PC-9 (cell line): ENCODE measurements at regions not wholly inside any gene's neighbourhood (a gene's known extent, or its start where the extent isn't known, plus 50 kb on each side); places are given as distances from the start of the nearest gene placed in this dataset.

ENCODE experiments used
- BruUV-seq: library from RNA; stranded (reverse); fragments of 400-500 nt; replicated peaks from 2 replicates; lab custom pipeline; 2021; lab: Mats Ljungman, UMichigan
- CTCF ChIA-PET: fragments of 300-600 bp; sonication (Branson Sonifier 250); formaldehyde crosslinking; loops from one replicate; lab custom pipeline; 2022; ENCODE audit warnings: antibody characterized with exemption; lab: Charles Lee
- POLR2A ChIA-PET: fragments of 300-600 bp; sonication (Branson Sonifier 250); formaldehyde crosslinking; loops from one replicate; lab custom pipeline; 2022; ENCODE audit warnings: antibody characterized with exemption; ENCODE audit not compliant: unreplicated experiment; lab: Charles Lee
- DNase-seq, 2 experiments: peaks; one replicate each; pipeline versions ENCODE4 v3.0.0 to v3.0.0-alpha.2; 2015 to 2022; ENCODE audit warnings: mixed read lengths in 1 of 2
- H2AFZ ChIP-seq: fragments of 200-600 bp; sonication (generic); 2 replicates; pipeline ENCODE4 v1.8.1; 2017; ENCODE audit warnings: antibody characterized with exemption
- H3F3A ChIP-seq: fragments of 200-600 bp; sonication (generic); 2 replicates; pipeline ENCODE4 v1.8.1; 2017; ENCODE audit warnings: antibody characterized with exemption, mild to moderate bottlenecking, low read depth; ENCODE audit not compliant: insufficient read depth
- H3K27ac ChIP-seq: fragments of 200-600 bp; sonication (generic); 2 replicates; pipeline ENCODE4 v1.6.1; 2016; ENCODE audit warnings: mixed run types
- H3K27me3 ChIP-seq: fragments of 200-600 bp; sonication (generic); 2 replicates; pipeline ENCODE4 v1.6.1; 2016; ENCODE audit warnings: low read depth, mixed run types; ENCODE audit not compliant: insufficient read depth
- H3K36me3 ChIP-seq: fragments of 200-600 bp; sonication (generic); 2 replicates; pipeline ENCODE4 v1.6.1; 2016; ENCODE audit warnings: low read depth, mixed run types
- H3K4me1 ChIP-seq: fragments of 200-600 bp; sonication (generic); replicated peaks from 2 replicates; pipeline ENCODE4 v1.6.1; 2016; ENCODE audit warnings: mixed run types; ENCODE audit not compliant: insufficient read depth
- H3K4me2 ChIP-seq: fragments of 200-600 bp; sonication (generic); 2 replicates; pipeline ENCODE4 v1.6.1; 2017; ENCODE audit warnings: mixed run types
- H3K4me3 ChIP-seq: fragments of 200-600 bp; sonication (generic); 2 replicates; pipeline ENCODE4 v1.6.1; 2016; ENCODE audit warnings: mixed run types
- H3K79me2 ChIP-seq: fragments of 200-600 bp; sonication (generic); 2 replicates; pipeline ENCODE4 v1.6.1; 2017; ENCODE audit warnings: low read depth, mixed run types
- H3K9me2 ChIP-seq: fragments of 200-600 bp; sonication (generic); 2 replicates; pipeline ENCODE4 v1.8.1; 2017; ENCODE audit warnings: mild to moderate bottlenecking; ENCODE audit not compliant: insufficient read depth
- H3K9me3 ChIP-seq: fragments of 200-600 bp; sonication (generic); 2 replicates; pipeline ENCODE4 v1.8.1; 2016; ENCODE audit warnings: low read depth; ENCODE audit not compliant: insufficient read depth
- H4K20me1 ChIP-seq: fragments of 200-600 bp; sonication (generic); 2 replicates; pipeline ENCODE4 v1.8.1; 2017; ENCODE audit not compliant: insufficient read depth
- EZH2 ChIP-seq: fragments of 200-600 bp; sonication (generic); IDR thresholded peaks from 2 replicates; pipeline ENCODE4 v1.8.0; 2017; ENCODE audit warnings: antibody characterized with exemption, low read depth
- intact Hi-C: fragments of 100-400 bp; cut with micrococcal nuclease; formaldehyde crosslinking; loops from one replicate; pipeline ENCODE4 v1.10.0; 2022; ENCODE audit not compliant: unreplicated experiment
- TF ChIP-seq, protein P1 (sequence below): fragments of 200-600 bp; sonication (generic); conservative IDR thresholded peaks from 2 replicates; pipeline ENCODE4 v1.6.1; 2017; ENCODE audit warnings: mixed run types, antibody characterized with exemption, mild to moderate bottlenecking, moderate library complexity

GRCh38 chr2:225787497-225787896, 388.0 kb downstream of the NYAP2 start:
- no peak overlapping the region for H3K27ac ChIP-seq
- H3K9me2 ChIP-seq, result no peaks in the 10 kb centered on the region; the same call in 1 of the 2 replicates
- no peak overlapping the region for H2AFZ ChIP-seq
- POLR2A ChIA-PET, result no interaction called here
- intact Hi-C loops, result no loop called here
- H3K79me2 ChIP-seq, result no peaks in the 10 kb centered on the region
- H3K4me3 ChIP-seq, result no peak overlapping the region
- no peaks in the 10 kb centered on the region for H3K27me3 ChIP-seq
- no peak overlapping the region for H3K4me2 ChIP-seq
- no TSS peak for BruUV-seq
- no peaks in the 10 kb centered on the region for H3F3A ChIP-seq
- no peaks in the 10 kb centered on the region for H4K20me1 ChIP-seq
- H3K36me3 ChIP-seq, result no peaks in the 10 kb centered on the region
- H3K9me3 ChIP-seq, result no peaks in the 10 kb centered on the region
- CTCF ChIA-PET, result no interaction called here
- no peak for DNase-seq
- no peaks in the 10 kb centered on the region for H3K4me1 ChIP-seq
- TF ChIP-seq, protein P1, sequence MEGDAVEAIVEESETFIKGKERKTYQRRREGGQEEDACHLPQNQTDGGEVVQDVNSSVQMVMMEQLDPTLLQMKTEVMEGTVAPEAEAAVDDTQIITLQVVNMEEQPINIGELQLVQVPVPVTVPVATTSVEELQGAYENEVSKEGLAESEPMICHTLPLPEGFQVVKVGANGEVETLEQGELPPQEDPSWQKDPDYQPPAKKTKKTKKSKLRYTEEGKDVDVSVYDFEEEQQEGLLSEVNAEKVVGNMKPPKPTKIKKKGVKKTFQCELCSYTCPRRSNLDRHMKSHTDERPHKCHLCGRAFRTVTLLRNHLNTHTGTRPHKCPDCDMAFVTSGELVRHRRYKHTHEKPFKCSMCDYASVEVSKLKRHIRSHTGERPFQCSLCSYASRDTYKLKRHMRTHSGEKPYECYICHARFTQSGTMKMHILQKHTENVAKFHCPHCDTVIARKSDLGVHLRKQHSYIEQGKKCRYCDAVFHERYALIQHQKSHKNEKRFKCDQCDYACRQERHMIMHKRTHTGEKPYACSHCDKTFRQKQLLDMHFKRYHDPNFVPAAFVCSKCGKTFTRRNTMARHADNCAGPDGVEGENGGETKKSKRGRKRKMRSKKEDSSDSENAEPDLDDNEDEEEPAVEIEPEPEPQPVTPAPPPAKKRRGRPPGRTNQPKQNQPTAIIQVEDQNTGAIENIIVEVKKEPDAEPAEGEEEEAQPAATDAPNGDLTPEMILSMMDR, result no peak
- TF ChIP-seq EZH2, result no peak

GRCh38 chr2:225781991-225782390, 382.5 kb downstream of the NYAP2 start:
- Histone ChIP-seq H3F3A (no peaks in the 10 kb centered on the region), H3K4me2 (no peak overlapping the region), H3K36me3 (no peaks in the 10 kb centered on the region), H3K4me3 (no peak overlapping the region), H3K27me3 (no peaks in the 10 kb centered on the region), H3K9me2 (no peaks in the 10 kb centered on the region; the same call in 1 of the 2 replicates), H2AFZ (no peak overlapping the region), H3K4me1 (no peaks in the 10 kb centered on the region), H4K20me1 (no peaks in the 10 kb centered on the region), H3K27ac (no peak overlapping the region), H3K79me2 (no peaks in the 10 kb centered on the region), H3K9me3 (no peaks in the 10 kb centered on the region)
- intact Hi-C loops, result no loop called here
- TF ChIP-seq EZH2, result no peak
- TF ChIP-seq, protein P1, result no peak
- no peak for DNase-seq
- BruUV-seq, result no TSS peak
- ChIA-PET CTCF (no interaction called here), POLR2A (no interaction called here)

GRCh38 chr2:225781145-225781544, 381.6 kb downstream of the NYAP2 start:
- Histone ChIP-seq H3F3A (no peaks in the 10 kb centered on the region), H2AFZ (no peak overlapping the region), H3K4me1 (no peaks in the 10 kb centered on the region), H4K20me1 (no peaks in the 10 kb centered on the region), H3K27ac (no peak overlapping the region), H3K9me2 (no peaks in the 10 kb centered on the region; the same call in 1 of the 2 replicates), H3K4me3 (no peak overlapping the region), H3K27me3 (no peaks in the 10 kb centered on the region), H3K4me2 (no peak overlapping the region), H3K79me2 (no peaks in the 10 kb centered on the region), H3K9me3 (no peaks in the 10 kb centered on the region), H3K36me3 (no peaks in the 10 kb centered on the region)
- intact Hi-C loops, result no loop called here
- no peak for DNase-seq
- no TSS peak for BruUV-seq
- ChIA-PET CTCF (interaction anchor here (0.6 kb wide), 1 partner anchor 33 kb away, joined by 4 read pairs; no protein-coding TSS in a partner anchor), POLR2A (no interaction called here)
- no peak for TF ChIP-seq EZH2
- TF ChIP-seq, protein P1, result no peak
